Loucy (cell line): ENCODE measurements at regions not wholly inside any gene's neighbourhood (a gene's known extent, or its start where the extent isn't known, plus 50 kb on each side); places are given as distances from the start of the nearest gene placed in this dataset.

Source experiments
- CTCF ChIP-seq: fragments of 200-600 bp; sonication (generic); conservative IDR thresholded peaks from 2 replicates; pipeline ENCODE4 v1.5.1; 2014; ENCODE audit warnings: mild to moderate bottlenecking, antibody characterized with exemption, low read length
- EZH2phosphoT487 ChIP-seq: fragments of 200-600 bp; IDR thresholded peaks from 2 replicates; pipeline ENCODE4 v1.6.1; 2018; ENCODE audit warnings: antibody characterized with exemption, mild to moderate bottlenecking, moderate library complexity, borderline replicate concordance

DNA sequence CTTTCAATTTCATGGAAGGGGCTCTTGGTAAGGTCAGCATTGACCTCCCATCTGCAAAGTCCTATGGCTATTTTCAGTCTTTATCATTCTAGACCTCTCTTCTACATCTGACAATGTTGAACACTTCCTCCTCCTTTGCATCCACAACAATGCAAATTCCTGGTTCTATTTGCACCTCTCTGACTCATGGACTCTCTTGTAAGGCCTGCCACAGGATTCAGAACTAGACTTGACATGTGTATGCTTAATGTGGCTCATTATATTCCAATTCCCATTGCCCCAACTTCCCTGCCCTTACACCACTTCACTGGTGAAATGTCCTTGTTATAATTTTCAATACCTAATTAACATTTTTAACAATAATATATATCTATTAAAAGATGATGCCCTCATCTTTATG lies 314.3 kb upstream of the FGF13 start:
- TF ChIP-seq CTCF (no peak), EZH2phosphoT487 (no peak)
